ENCODE measurements at regions not wholly inside any gene's neighbourhood (a gene's known extent, or its start where the extent isn't known, plus 50 kb on each side); places are given as distances from the start of the nearest gene placed in this dataset.

DNA sequence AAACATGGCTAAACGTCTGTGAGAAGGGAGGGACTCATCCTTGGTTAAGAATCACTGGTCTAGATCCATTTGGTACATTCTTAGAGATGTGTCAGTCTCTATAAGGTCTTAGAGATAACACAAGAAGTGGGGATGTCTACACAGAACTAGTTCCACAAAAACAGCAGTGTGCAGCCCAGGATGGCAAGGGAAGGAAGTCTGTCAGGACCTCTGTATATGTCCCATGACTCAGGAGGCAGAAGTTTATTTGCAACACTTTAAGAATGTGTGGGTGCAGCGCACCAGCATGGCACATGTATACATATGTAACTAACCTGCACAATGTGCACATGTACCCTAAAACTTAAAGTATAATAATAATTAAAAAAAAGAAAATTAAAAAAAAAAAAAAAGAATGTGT lies 548.5 kb upstream of the SOX9 start:
- TF ChIP-seq, protein P1, sequence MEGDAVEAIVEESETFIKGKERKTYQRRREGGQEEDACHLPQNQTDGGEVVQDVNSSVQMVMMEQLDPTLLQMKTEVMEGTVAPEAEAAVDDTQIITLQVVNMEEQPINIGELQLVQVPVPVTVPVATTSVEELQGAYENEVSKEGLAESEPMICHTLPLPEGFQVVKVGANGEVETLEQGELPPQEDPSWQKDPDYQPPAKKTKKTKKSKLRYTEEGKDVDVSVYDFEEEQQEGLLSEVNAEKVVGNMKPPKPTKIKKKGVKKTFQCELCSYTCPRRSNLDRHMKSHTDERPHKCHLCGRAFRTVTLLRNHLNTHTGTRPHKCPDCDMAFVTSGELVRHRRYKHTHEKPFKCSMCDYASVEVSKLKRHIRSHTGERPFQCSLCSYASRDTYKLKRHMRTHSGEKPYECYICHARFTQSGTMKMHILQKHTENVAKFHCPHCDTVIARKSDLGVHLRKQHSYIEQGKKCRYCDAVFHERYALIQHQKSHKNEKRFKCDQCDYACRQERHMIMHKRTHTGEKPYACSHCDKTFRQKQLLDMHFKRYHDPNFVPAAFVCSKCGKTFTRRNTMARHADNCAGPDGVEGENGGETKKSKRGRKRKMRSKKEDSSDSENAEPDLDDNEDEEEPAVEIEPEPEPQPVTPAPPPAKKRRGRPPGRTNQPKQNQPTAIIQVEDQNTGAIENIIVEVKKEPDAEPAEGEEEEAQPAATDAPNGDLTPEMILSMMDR (IDR thresholded peaks at IDR 0.05), result no peak
- TF ChIP-seq, protein P2, sequence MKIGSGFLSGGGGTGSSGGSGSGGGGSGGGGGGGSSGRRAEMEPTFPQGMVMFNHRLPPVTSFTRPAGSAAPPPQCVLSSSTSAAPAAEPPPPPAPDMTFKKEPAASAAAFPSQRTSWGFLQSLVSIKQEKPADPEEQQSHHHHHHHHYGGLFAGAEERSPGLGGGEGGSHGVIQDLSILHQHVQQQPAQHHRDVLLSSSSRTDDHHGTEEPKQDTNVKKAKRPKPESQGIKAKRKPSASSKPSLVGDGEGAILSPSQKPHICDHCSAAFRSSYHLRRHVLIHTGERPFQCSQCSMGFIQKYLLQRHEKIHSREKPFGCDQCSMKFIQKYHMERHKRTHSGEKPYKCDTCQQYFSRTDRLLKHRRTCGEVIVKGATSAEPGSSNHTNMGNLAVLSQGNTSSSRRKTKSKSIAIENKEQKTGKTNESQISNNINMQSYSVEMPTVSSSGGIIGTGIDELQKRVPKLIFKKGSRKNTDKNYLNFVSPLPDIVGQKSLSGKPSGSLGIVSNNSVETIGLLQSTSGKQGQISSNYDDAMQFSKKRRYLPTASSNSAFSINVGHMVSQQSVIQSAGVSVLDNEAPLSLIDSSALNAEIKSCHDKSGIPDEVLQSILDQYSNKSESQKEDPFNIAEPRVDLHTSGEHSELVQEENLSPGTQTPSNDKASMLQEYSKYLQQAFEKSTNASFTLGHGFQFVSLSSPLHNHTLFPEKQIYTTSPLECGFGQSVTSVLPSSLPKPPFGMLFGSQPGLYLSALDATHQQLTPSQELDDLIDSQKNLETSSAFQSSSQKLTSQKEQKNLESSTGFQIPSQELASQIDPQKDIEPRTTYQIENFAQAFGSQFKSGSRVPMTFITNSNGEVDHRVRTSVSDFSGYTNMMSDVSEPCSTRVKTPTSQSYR (CRISPR knock-in tag; IDR thresholded peaks at IDR 0.05), result no peak
- TF ChIP-seq ZNF138 (CRISPR knock-in tag; conservative IDR thresholded peaks at IDR 0.05), result no peak
- TF ChIP-seq GTF2I (CRISPR knock-in tag; conservative IDR thresholded peaks at IDR 0.05), result no peak
- TF ChIP-seq FOXK1 (CRISPR knock-in tag; IDR thresholded peaks at IDR 0.05), result no peak
- no peak for TF ChIP-seq ZNF416 (CRISPR knock-in tag; IDR thresholded peaks at IDR 0.05)
- TF ChIP-seq, protein P3, sequence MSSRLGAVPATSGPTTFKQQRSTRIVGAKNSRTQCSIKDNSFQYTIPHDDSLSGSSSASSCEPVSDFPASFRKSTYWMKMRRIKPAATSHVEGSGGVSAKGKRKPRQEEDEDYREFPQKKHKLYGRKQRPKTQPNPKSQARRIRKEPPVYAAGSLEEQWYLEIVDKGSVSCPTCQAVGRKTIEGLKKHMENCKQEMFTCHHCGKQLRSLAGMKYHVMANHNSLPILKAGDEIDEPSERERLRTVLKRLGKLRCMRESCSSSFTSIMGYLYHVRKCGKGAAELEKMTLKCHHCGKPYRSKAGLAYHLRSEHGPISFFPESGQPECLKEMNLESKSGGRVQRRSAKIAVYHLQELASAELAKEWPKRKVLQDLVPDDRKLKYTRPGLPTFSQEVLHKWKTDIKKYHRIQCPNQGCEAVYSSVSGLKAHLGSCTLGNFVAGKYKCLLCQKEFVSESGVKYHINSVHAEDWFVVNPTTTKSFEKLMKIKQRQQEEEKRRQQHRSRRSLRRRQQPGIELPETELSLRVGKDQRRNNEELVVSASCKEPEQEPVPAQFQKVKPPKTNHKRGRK (CRISPR knock-in tag; IDR thresholded peaks at IDR 0.05; ENCODE audit: borderline replicate concordance), result no peak
- TF ChIP-seq, protein P4, sequence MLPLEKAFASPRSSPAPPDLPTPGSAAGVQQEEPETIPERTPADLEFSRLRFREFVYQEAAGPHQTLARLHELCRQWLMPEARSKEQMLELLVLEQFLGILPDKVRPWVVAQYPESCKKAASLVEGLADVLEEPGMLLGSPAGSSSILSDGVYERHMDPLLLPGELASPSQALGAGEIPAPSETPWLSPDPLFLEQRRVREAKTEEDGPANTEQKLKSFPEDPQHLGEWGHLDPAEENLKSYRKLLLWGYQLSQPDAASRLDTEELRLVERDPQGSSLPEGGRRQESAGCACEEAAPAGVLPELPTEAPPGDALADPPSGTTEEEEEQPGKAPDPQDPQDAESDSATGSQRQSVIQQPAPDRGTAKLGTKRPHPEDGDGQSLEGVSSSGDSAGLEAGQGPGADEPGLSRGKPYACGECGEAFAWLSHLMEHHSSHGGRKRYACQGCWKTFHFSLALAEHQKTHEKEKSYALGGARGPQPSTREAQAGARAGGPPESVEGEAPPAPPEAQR (CRISPR knock-in tag; IDR thresholded peaks at IDR 0.05), result no peak
- TF ChIP-seq, protein P5, sequence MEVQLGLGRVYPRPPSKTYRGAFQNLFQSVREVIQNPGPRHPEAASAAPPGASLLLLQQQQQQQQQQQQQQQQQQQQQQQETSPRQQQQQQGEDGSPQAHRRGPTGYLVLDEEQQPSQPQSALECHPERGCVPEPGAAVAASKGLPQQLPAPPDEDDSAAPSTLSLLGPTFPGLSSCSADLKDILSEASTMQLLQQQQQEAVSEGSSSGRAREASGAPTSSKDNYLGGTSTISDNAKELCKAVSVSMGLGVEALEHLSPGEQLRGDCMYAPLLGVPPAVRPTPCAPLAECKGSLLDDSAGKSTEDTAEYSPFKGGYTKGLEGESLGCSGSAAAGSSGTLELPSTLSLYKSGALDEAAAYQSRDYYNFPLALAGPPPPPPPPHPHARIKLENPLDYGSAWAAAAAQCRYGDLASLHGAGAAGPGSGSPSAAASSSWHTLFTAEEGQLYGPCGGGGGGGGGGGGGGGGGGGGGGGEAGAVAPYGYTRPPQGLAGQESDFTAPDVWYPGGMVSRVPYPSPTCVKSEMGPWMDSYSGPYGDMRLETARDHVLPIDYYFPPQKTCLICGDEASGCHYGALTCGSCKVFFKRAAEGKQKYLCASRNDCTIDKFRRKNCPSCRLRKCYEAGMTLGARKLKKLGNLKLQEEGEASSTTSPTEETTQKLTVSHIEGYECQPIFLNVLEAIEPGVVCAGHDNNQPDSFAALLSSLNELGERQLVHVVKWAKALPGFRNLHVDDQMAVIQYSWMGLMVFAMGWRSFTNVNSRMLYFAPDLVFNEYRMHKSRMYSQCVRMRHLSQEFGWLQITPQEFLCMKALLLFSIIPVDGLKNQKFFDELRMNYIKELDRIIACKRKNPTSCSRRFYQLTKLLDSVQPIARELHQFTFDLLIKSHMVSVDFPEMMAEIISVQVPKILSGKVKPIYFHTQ (CRISPR knock-in tag; IDR thresholded peaks at IDR 0.05), result no peak
